ENCODE measurements at regions not wholly inside any gene's neighbourhood (a gene's known extent, or its start where the extent isn't known, plus 50 kb on each side); places are given as distances from the start of the nearest gene placed in this dataset.
"Not testable (repeated sequence)": the region's sequence is repeated elsewhere in the genome, so short reads cannot be mapped to it uniquely, and the experiment has no call there.

- FAIRE-seq: no peak
Measured at GRCh38 chr11:37841016-37841415, 1243.0 kb upstream of the RAG2 start.

GRCh38 chr11:37840345-37840744, 1242.3 kb upstream of the RAG2 start:
- not testable (repeated sequence) for FAIRE-seq

- FAIRE-seq: no peak
Measured at GRCh38 chr11:37830529-37830928, 1232.5 kb upstream of the RAG2 start.

GRCh38 chr11:37817727-37818270, 1219.8 kb upstream of the RAG2 start:
- FAIRE-seq: no peak

GRCh38 chr11:37812281-37812880, 1214.3 kb upstream of the RAG2 start:
- no peak for FAIRE-seq

GRCh38 chr11:37811349-37811748, 1213.3 kb upstream of the RAG2 start:
- no peak for FAIRE-seq

- FAIRE-seq: no peak
Measured at GRCh38 chr11:37804666-37805065, 1206.6 kb upstream of the RAG2 start.

GRCh38 chr11:37788141-37788877, 1190.3 kb upstream of the RAG2 start:
- no peak for FAIRE-seq

GRCh38 chr11:37786214-37786755, 1188.2 kb upstream of the RAG2 start:
- FAIRE-seq: no peak

- no peak for FAIRE-seq
Measured at GRCh38 chr11:37774441-37774840, 1176.4 kb upstream of the RAG2 start.

- no peak for FAIRE-seq
Measured at GRCh38 chr11:37770145-37770544, 1172.1 kb upstream of the RAG2 start.

- no peak for FAIRE-seq
Measured at GRCh38 chr11:37762079-37762478, 1164.0 kb upstream of the RAG2 start.

- FAIRE-seq: no peak
Measured at GRCh38 chr11:37755521-37755920, 1157.5 kb upstream of the RAG2 start.

GRCh38 chr11:37748641-37749040, 1150.6 kb upstream of the RAG2 start:
- FAIRE-seq: no peak

GRCh38 chr11:37747121-37747520, 1149.1 kb upstream of the RAG2 start:
- no peak for FAIRE-seq

- FAIRE-seq: no peak
Measured at GRCh38 chr11:37727371-37727770, 1129.3 kb upstream of the RAG2 start.

- no peak for FAIRE-seq
Measured at GRCh38 chr11:37724315-37724714, 1126.3 kb upstream of the RAG2 start.

GRCh38 chr11:37721485-37721884, 1123.4 kb upstream of the RAG2 start:
- no peak for FAIRE-seq

GRCh38 chr11:37718431-37718999, 1120.5 kb upstream of the RAG2 start:
- no peak for FAIRE-seq

GRCh38 chr11:37712251-37712650, 1114.2 kb upstream of the RAG2 start:
- no peak for FAIRE-seq

GRCh38 chr11:37710031-37710430, 1112.0 kb upstream of the RAG2 start:
- FAIRE-seq: no peak

GRCh38 chr11:37704791-37705190, 1106.8 kb upstream of the RAG2 start:
- no peak for FAIRE-seq

GRCh38 chr11:37699644-37700043, 1101.6 kb upstream of the RAG2 start:
- no peak for FAIRE-seq

GRCh38 chr11:37695283-37695682, 1097.2 kb upstream of the RAG2 start:
- FAIRE-seq: no peak

All from G401.6 (cell line).